ENCODE measurements at regions not wholly inside any gene's neighbourhood (a gene's known extent, or its start where the extent isn't known, plus 50 kb on each side); places are given as distances from the start of the nearest gene placed in this dataset.

DNA sequence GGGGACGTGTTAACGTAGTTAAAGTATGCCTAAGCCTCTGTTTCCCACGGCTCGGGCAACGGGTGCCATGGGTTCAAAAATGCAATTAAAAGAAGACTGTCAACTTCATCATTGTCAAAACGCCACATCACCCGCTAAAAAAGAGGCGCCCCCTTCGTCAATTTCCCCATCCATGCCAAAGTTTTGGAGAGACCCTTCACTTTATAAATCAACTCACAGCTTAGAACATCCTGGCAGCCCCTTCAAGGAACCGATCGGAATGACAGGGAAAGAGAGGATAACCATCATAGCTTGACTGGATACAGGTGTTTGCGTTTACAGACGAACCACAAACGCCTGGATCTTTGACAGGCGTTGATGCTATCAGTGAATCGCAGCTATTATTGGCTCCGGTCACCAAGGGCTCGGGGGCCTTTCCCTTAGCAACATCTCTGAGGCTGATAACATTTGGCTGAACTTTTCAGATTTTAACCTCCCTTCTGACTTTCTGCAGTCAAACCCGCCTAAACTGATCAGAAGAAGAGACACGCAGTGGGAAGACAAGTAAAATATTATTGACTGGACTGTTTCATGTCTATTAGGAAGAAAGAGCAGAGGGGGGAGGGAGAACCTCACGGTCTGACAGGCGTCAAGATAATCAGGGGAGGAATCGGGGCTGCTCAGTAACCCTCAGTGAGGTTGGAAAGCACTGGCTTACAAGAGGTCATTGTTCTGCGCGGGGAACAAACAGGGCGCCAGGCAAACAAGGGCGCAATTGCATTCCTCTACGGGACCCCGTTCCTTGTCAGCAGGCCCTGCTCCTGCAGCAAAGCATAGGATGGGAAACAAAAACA is 322.5 kb upstream of the ZNF507 start:
- Histone ChIP-seq H3K27ac (no peak overlapping the region), H3K27me3 (no peaks in the 10 kb centered on the region), H3K36me3 (no peaks in the 10 kb centered on the region), H3K4me1 (ENCODE audit: control insufficient read depth in 1 of 2, insufficient read depth in 1 of 2, low read depth in 1 of 2, low read length in 1 of 2) (no peaks in the 10 kb centered on the region), H3K4me3 (ENCODE audit: low read depth in 1 of 2, low read length in 1 of 2) (no peak overlapping the region), H3K9me3 (no peaks in the 10 kb centered on the region)
- TF ChIP-seq, protein P1, sequence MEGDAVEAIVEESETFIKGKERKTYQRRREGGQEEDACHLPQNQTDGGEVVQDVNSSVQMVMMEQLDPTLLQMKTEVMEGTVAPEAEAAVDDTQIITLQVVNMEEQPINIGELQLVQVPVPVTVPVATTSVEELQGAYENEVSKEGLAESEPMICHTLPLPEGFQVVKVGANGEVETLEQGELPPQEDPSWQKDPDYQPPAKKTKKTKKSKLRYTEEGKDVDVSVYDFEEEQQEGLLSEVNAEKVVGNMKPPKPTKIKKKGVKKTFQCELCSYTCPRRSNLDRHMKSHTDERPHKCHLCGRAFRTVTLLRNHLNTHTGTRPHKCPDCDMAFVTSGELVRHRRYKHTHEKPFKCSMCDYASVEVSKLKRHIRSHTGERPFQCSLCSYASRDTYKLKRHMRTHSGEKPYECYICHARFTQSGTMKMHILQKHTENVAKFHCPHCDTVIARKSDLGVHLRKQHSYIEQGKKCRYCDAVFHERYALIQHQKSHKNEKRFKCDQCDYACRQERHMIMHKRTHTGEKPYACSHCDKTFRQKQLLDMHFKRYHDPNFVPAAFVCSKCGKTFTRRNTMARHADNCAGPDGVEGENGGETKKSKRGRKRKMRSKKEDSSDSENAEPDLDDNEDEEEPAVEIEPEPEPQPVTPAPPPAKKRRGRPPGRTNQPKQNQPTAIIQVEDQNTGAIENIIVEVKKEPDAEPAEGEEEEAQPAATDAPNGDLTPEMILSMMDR (IDR thresholded peaks at IDR 0.05): no peak

DNA sequence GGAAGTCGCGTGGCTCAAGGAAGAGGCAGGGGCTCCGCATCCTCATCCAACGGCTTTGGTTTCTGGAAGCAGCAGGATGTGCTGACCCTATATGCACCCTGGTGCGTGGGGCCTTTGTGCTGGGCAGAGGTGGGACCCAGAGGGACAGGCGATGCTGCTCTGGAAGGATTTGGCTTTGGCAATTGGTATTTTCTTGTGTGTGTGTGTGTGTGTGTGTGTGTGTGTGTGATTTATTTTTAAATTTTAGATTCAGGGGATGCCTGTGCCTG is 321.9 kb upstream of the ZNF507 start:
- no peak overlapping the region for H3K27ac ChIP-seq

DNA sequence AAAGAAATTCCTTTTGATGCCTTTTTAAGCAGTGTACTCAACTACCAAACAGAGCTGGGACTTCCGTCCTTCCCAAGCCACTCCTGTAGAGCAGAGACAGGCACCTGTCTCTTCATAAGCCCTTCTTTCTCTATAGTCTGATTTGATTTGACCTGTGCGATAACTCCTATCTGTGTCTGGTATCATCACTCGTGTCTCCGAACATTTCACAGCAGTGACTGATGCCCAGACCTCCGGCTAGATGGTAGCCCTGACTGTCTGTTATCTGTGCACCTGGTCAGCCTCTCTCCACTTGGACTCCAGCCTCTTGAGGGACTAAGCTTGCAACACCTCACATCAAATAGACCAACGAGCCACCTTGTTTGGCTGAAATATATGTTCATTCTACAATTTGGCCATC is 316.2 kb upstream of the ZNF507 start:
- no peaks in the 10 kb centered on the region for H3K27me3 ChIP-seq
- no peaks in the 10 kb centered on the region for H3K4me1 ChIP-seq (ENCODE audit: control insufficient read depth in 1 of 2, insufficient read depth in 1 of 2, low read depth in 1 of 2, low read length in 1 of 2)
- no peak overlapping the region for H3K27ac ChIP-seq
- TF ChIP-seq, protein P1 (IDR thresholded peaks at IDR 0.05): no peak
- H3K36me3 ChIP-seq: no peaks in the 10 kb centered on the region
- no peak overlapping the region for H3K4me3 ChIP-seq (ENCODE audit: low read depth in 1 of 2, low read length in 1 of 2)
- no peaks in the 10 kb centered on the region for H3K9me3 ChIP-seq

More for the DNA sequence above, 321.9 kb upstream of the ZNF507 start:
- no peaks in the 10 kb centered on the region for H3K4me1 ChIP-seq (ENCODE audit: control insufficient read depth in 1 of 2, insufficient read depth in 1 of 2, low read depth in 1 of 2, low read length in 1 of 2)
- H3K9me3 ChIP-seq: no peaks in the 10 kb centered on the region
- H3K27me3 ChIP-seq: no peaks in the 10 kb centered on the region
- TF ChIP-seq, protein P1 (IDR thresholded peaks at IDR 0.05): no peak
- H3K4me3 ChIP-seq (ENCODE audit: low read depth in 1 of 2, low read length in 1 of 2): no peak overlapping the region
- no peaks in the 10 kb centered on the region for H3K36me3 ChIP-seq

DNA sequence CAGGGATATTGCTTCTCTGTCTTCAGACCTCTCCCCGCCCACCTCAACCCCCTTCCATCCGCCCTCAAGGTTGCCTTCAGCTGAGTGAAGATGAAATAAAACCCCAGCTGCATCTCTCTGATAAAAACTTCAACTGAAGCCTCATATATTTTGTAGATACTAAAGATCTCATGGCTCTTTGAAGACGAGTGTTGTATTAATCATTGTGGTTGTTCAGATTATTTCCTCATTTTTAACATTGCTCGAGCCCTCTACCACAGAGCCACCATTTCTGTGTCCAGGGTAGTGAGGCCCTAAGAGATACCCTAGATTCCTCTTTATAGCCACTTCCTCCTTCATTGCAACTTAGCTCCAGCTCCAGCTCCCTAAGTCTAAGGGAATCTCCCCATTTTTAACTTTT is 312.8 kb upstream of the ZNF507 start:
- no peaks in the 10 kb centered on the region for H3K9me3 ChIP-seq
- H3K4me1 ChIP-seq (ENCODE audit: control insufficient read depth in 1 of 2, insufficient read depth in 1 of 2, low read depth in 1 of 2, low read length in 1 of 2): no peaks in the 10 kb centered on the region
- no peaks in the 10 kb centered on the region for H3K36me3 ChIP-seq
- TF ChIP-seq, protein P1 (IDR thresholded peaks at IDR 0.05): no peak
- H3K27ac ChIP-seq: no peak overlapping the region
- H3K27me3 ChIP-seq: peaks cover 10% of the 10 kb centered on the region
- H3K4me3 ChIP-seq (ENCODE audit: low read depth in 1 of 2, low read length in 1 of 2): no peak overlapping the region

DNA sequence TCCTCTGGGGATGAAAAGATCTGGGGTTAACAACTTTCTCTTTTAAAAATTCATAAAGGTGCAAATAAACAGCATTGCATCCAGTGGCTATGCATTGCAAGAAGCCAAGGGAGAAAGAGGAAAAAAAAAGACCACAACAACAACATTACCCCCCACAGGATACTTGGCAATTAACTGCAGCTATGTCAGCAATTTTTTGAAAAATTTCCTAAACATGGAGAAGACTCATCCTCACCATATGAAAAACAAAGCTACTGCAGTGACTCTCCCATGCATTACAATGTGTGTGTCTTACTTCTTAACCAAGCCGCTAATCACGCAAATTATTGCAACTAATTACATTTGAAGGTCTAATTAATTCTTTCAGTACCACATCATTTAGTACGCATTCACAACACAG is 309.8 kb upstream of the ZNF507 start:
- Histone ChIP-seq H3K36me3 (no peaks in the 10 kb centered on the region), H3K4me1 (ENCODE audit: control insufficient read depth in 1 of 2, insufficient read depth in 1 of 2, low read depth in 1 of 2, low read length in 1 of 2) (no peaks in the 10 kb centered on the region), H3K4me3 (ENCODE audit: low read depth in 1 of 2, low read length in 1 of 2) (no peak overlapping the region), H3K9me3 (no peaks in the 10 kb centered on the region), H3K27ac (no peak overlapping the region), H3K27me3 (peaks cover 25% of the 10 kb centered on the region)
- TF ChIP-seq, protein P1 (IDR thresholded peaks at IDR 0.05): no peak
